GM13977 (cell line): ENCODE measurements at regions not wholly inside any gene's neighbourhood (a gene's known extent, or its start where the extent isn't known, plus 50 kb on each side); places are given as distances from the start of the nearest gene placed in this dataset.
A peak's percentile ranks its signal among the peaks of the same experiment; 100 is the strongest.

Experiments used
- DNase-seq: peaks from one replicate; pipeline ENCODE4 v3.0.0; 2012; ENCODE audit warnings: low spot score
- in situ Hi-C: fragments of 300-500 bp; cut with MboI; formaldehyde crosslinking; loops from one replicate; pipeline ENCODE4 v1.12.0; 2022; ENCODE audit warnings: low sequenced_read_pairs, low pct_unique_long_range_greater_than_20kb, mixed read lengths, inconsistent platforms; ENCODE audit not compliant: unreplicated experiment
- TF ChIP-seq, protein P1 (sequence below): IDR thresholded peaks from 2 replicates; pipeline ENCODE4 v1.5.1; 2012; ENCODE audit warnings: mild to moderate bottlenecking, control low read depth; ENCODE audit not compliant: insufficient read depth; ENCODE audit errors: extremely low read depth, missing control alignments

DNA sequence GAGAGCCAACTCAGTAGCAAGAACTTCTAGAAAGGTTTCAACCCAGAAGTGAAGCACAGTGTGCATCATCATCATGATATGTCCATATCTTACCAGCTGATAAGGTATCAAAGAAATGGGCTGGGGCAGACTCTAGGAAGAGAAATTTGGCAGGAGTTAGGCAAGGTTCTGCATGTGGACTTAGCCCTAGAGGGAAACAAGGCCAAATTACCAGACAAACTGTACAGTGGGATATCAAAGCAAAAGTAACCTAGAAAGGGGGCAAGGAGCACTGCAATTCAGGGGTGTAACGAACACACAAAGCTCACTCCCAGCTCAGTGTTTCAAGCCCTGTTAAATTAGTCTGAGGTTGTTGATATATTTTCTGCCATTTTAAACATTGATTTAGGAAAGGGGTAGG is 407.4 kb downstream of the SMARCA1 start:
- TF ChIP-seq, protein P1, sequence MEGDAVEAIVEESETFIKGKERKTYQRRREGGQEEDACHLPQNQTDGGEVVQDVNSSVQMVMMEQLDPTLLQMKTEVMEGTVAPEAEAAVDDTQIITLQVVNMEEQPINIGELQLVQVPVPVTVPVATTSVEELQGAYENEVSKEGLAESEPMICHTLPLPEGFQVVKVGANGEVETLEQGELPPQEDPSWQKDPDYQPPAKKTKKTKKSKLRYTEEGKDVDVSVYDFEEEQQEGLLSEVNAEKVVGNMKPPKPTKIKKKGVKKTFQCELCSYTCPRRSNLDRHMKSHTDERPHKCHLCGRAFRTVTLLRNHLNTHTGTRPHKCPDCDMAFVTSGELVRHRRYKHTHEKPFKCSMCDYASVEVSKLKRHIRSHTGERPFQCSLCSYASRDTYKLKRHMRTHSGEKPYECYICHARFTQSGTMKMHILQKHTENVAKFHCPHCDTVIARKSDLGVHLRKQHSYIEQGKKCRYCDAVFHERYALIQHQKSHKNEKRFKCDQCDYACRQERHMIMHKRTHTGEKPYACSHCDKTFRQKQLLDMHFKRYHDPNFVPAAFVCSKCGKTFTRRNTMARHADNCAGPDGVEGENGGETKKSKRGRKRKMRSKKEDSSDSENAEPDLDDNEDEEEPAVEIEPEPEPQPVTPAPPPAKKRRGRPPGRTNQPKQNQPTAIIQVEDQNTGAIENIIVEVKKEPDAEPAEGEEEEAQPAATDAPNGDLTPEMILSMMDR: no peak
- no peak for DNase-seq
- in situ Hi-C loops: no loop called here

DNA sequence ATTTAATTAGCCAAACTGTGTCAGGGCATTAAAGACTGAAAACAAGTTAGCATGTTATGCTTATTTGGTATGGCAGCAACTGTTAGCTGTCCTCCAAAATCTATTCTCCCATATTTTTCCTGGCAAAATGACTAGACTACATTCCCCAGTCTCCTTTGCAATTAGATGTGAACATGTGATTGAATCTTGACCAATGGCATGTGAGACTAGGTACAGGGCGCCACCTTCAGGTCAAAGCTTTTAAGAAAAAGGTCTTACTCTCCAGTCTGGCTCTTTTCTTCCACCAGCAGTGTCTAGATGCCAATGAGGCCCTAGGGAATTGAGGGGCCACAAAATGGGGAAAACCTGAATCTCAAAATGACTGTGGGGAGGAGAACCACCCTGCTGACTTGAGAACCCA is 408.2 kb downstream of the SMARCA1 start:
- in situ Hi-C loops: no loop called here
- TF ChIP-seq, protein P1: peak; percentile 51
- DNase-seq: peak; percentile 30

- DNase-seq: no peak
- in situ Hi-C loops: no loop called here
- TF ChIP-seq, protein P1: no peak
These were observed 412.1 kb downstream of the SMARCA1 start for GRCh38 chrX:129111081-129111798.

GRCh38 chrX:129108936-129109335 is 414.4 kb downstream of the SMARCA1 start:
- no peak for DNase-seq
- in situ Hi-C loops: no loop called here
- TF ChIP-seq, protein P1: no peak

DNA sequence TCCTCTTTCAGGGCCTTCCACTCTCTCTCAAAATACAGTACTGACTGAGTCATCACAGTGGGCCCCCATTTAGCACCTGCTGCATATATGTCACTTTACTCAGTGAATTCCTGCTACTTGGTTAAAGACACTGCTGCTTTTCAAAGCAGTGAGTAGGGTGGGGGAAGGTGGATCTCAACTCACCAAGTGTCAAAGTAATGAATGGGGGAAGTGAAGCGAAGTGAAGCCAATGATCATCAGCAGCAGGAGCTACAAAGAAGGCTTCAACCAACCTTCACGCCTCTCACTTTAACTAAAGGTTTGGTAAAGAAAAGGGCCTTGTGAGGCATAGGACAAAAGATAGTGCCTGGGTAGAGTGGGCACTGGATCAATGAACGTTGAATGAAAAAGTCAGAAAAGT is 424.1 kb downstream of the SMARCA1 start:
- in situ Hi-C loops: no loop called here
- DNase-seq: no peak
- TF ChIP-seq, protein P1: no peak

DNA sequence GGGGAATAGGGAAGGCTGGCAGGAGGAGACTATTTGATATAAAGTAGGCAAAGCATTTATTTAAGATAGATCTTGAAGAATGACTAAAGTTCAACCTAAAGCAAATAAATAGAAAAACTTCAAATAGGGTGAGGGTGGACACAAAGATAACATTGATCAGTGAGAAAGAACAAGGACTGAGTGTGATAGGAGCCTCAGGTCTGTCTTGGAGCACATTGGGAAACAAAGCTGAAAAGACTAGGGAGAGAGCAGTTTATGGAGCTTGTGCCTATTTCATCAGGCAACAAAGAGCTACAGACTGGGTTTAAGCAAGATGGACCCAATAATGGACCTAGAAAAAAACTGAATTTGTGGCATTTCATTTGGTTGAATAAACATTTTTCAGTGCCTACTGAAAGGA is 425.6 kb downstream of the SMARCA1 start:
- in situ Hi-C loops: no loop called here

More for the DNA sequence above, 425.6 kb downstream of the SMARCA1 start:
- no peak for DNase-seq
- TF ChIP-seq, protein P1: no peak
